HG03108 (cell line): ENCODE measurements at regions not wholly inside any gene's neighbourhood (a gene's known extent, or its start where the extent isn't known, plus 50 kb on each side); places are given as distances from the start of the nearest gene placed in this dataset.

Source experiments
- ATAC-seq: cut with Tn5 transposase; IDR thresholded peaks from one replicate; pipeline ENCODE4 v1.9.1; 2021; ENCODE audit warnings: moderate library complexity; ENCODE audit not compliant: unreplicated experiment

DNA sequence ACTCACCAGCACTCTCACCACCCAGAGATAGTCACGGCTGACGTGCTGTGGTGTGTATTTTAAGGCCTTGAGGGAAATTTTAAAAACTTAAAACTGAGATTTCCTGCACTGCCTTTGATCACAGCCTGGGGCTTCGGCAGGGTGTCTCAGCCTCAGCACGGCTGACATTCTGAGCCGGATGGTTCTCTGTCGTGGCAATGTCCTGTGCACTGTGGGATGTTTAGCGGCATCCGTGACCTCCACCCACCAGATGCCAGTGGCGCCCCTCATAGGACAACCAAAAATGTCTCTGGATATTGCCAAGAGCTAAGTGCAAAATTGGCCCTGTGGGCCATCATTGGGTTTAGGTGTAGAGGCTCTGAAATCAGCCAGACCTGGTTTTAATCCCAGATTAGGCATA is 142.2 kb upstream of the KCNG1 start:
- ATAC-seq, result no peak

DNA sequence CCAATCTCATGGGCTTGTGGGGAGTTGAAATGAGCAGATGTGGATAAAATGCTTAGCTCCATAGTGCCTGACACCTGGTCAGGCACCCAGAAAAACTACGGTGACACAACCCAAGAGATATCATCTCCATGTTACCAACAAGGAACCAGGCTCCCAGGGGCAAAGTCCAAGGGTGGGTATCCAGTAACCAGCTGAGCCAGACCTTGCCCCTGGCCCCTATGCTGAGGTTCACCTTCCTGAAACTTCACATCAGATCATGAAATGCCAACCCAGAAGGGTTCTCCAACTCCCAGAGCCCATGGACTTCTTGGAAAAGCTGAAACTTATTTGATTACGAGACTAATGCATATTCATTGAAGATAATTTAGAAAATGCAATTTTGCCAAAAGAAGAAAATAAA is 141.8 kb upstream of the KCNG1 start:
- ATAC-seq, result no peak

DNA sequence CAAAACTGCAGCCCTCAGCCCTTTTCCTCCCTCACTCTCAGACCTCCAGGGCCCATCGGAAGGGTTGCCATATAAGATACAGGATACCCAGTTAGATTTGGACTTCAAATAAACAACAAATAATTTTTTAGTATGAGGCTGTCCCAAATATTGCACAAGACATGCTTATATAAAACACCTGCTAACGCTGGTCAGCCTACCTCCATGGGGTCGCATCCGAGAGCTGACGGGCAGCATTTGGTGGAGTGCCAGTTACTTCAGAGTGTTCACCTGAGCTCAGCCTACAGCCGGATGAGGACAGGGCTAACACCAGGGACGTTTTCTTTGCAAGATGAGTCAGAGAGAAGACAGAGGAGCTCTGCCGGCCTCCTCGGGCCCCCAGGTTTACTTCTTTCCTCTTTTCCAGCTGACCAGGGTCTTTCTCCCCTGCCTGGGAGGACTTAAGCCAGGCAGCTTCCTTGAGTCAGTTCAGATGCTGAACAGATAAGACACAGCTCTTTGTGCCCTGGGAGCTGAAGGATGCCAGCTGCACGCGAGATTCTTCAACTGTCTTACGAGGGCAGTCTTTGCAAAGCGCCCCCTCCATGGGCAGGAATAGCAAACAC is 141.2 kb upstream of the KCNG1 start:
- no peak for ATAC-seq

DNA sequence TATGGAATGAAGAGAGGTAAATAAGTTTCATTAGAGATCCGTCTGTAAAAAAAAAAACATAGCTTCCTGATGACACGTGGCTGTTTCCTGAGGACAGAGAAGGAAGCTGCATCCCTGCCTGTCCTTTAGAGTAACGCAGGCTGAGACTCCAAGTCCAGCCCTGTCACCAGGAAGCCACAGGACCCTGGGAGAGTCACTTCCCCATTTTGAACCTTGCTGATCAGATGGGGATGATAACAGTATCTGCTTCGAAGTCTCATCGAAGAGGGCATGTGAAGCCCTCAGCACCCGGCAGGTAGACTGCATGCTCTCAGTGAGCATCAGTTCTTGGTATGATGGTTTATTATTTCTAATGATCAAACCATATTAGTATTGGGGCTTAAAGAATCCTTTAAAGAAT is 139.1 kb upstream of the KCNG1 start:
- no peak for ATAC-seq

DNA sequence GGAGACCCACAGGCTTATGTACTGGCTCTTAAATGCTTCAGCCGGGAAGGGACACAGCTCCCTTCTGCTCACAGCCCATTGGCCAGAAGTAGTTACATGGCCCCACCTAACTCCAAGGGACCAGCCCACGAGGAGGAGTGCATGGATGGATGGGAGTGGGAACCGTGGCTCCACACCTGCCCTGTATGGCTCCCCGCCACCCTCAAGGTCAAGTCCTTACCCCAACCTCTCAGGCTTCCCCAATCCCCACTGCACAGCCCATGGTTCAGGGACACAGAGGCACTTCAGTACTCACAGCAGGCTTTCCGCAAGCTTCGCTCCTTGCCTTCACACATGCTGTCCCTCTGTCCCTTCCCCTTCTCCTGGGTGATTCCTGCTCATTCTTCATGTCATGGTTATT is 137.9 kb upstream of the KCNG1 start:
- no peak for ATAC-seq

DNA sequence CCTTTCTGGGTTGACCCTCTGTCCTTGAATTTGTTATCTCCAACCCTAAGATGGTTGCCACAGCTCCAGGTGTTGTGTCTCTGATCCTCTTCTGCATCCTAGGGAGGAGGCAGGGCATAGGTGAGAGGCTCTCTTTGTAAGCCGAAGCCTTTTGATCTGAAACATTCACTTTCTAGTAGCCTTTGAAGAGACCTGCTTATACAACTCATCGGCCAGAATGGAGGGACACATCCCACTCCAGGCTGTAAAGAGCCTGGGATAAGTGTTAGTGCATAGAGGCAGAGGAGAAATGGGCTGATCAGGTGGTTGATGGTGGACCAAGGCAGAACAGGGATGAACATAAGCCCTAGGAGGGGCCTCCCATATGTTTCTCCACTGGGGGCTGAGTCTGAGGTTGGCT is 137.1 kb upstream of the KCNG1 start:
- ATAC-seq, result no peak

DNA sequence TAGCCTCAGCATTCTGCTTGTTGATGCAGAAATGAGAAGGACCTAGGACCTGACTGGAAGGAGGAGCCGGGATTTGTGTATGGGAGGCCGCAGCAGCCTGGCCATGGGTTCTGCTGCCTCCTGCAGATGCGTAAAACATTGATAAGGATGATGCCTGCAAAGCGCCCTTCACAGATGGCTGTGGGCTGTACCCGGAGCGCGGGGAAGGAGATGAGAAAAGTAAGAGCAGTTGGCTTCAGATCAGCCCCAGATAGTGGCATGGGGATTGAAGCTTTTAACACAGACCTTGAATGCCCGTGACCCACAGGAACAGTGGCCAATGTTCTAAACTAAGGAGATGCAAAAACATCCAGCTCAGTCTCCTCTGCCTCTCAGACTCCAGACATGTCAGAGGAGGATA is 136.4 kb upstream of the KCNG1 start:
- ATAC-seq, result no peak

DNA sequence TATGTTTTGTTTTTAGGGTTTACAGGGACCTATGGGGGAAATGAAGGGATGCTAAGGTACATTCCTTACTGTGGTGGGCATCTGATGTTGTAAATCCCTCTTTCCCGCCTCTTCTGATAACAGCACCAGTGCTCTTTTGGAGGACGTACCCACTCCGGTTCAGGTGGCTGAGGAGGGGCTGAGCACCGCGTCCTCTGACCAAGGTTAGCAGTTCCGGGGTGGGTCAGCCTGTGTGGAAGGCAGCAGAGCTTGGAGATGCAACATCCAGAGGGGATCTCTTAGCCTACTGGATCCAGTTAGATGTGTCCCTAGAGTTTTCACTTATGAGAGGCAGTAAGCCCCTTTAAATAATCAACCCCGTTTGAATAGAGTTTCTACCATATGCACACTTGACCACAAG is 135.3 kb upstream of the KCNG1 start:
- ATAC-seq, result no peak

DNA sequence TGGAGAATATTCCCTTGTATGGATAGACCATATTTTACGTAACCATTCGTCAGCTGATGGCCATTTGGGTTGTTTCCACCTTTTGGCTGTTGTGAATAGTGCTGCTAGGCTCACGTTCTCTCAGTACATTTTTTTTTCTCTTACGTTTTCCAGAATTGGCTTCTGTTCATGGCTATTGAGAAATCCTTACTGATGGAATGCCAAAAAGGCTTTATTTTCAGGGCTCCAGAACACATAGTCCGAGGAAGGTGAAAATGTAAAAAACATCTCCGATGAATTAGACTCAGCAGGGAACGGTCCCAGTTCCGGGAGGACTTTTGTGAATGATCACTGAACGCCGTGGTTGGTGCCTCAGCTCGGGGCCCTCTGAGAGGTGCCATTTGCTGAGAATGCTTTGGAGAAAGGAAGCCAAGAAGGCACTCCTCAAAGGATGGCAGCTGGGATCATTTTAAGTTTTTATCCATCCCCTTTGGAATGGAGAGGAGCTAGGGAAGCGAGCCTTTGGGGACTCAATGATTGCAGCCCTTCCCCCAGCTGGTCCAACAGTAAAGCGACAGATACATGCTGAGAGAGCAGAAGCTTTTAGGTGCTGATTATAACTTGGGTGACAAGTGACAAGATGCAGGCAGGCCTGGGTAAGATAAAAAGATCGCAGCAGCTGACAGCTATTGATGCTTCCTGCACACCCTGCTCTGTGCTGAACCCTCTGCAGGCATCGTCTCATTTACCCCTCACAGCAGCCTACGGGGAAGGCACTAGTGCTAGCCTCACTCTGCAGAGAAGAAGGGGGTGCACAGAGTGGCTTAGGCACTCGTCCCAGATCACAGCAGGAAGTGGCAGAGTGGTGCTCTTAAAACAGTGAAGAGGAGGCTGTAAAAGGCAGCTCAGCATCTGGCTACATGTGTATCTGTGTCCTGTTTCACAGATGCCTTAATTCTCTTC is 133.4 kb upstream of the KCNG1 start:
- no peak for ATAC-seq

DNA sequence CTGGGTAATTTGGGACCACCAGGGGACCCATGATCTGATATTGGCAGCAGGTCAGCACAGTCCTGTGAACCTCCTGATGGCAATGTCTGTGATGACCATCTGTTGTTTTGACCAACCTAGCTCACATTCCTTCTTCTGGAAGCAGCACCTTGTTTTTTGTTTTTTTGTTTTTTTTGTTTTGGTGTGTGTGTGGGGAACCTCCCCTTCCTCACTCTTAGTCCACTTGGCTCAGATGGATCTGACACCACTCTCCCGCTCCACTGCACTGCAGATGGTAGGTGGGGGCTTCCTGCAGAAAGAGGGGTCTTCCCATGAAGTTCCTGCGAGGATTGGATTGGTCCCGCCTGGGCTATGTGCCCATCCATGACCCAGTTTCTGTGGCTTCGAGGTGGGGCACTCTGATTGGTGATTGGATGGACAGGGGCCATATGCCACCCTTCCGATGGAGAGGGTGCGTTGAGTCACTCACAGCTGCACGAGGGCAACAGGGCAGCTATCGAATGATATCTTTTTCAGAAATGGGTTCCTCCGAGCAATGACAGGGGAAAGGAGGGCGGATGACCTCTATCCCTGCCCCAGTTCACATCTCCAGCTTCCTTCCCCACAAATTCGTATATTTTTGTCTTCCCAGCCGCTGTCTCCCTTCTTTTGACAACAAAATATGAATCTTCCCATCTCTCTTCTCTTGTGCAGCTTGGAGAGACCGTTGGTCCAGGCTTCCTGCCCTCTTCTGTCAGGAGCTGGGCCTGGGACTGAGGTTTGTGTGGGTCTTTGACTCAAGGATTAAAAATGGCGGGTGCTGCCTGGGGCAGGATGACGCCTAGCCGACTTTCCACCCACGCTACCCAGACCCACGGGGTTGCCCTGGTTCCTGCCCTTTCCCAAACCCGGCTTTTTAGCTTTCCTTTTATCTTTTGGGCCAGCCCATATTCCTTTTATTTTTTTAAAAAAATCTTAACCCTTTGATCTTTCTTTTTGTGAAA is 132.1 kb upstream of the KCNG1 start:
- no peak for ATAC-seq

DNA sequence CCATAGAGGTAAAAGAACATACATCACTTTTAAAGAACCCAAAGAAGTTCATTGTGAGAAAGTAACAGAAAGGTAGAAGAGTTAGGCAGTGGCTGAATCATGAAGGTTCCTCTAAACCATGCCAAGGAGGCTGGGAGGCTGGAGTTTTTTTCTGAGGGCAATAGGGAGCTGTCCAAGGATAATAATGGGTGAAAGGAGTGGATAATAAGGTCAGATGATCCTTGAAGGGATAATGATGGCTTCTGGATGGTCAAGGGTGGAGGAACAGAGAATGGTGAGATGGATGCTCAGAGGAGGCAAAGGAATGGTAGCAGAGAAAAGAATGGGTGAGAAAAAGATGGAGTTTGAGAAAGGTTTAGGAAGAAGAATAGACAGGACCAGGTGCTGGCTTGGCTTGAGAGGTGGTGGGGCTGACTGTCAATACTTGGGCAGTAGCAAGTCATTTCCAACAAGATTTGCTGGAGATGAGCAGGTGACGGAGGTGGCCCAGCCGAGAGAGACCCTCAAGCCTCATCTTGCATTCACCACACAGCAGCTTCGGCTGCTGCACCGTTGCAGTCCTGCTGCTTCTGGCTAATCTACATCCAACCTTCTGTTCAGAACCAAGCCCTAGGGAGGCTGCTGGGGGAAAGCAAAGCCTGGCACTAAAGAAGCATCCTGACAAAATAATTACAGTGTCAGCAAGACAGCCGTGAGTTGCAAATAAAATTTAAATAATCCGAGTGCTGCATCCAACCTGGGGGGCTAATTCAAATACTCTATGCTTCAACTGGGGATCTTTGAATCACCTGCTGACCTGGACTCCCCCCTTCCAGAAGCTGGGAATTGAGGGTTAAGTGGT is 131.2 kb upstream of the KCNG1 start:
- ATAC-seq, result no peak

DNA sequence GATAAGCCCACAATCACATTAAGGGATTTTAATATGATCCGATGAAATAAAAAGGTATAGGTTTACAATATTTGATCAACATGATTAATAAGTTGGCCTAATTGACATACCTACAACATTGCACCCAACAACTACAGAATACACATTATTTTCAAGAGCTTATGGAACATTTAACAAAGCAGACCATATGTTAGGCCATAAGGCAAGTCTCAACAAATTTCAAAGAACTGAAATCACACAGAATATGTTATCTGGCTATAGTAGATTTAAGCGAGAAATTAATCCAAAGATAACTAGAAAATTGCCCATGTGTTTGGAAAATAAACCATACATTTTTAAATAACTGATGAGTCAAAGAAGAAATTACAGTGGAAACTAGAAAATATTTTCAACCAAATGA is 126.0 kb upstream of the KCNG1 start:
- no peak for ATAC-seq

DNA sequence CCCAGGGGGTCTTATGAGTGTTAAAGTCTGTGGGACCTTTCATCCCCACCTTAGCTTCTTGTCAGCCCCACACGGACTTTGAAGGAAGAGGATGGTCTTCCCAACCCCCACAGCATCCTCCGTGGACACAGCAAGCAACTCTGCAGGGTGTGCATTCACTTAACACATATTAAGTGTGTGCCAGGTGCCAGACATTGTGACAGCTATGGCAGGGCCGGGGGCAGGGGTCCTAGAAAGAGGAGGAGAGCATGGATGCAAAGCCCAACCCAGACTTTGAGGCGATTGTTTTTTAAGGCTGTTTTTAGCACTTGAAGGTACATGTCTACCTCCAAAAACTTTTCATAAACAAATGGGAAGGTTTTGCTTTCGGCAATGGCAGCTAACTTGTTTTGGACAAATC is 121.6 kb upstream of the KCNG1 start:
- ATAC-seq, result no peak

DNA sequence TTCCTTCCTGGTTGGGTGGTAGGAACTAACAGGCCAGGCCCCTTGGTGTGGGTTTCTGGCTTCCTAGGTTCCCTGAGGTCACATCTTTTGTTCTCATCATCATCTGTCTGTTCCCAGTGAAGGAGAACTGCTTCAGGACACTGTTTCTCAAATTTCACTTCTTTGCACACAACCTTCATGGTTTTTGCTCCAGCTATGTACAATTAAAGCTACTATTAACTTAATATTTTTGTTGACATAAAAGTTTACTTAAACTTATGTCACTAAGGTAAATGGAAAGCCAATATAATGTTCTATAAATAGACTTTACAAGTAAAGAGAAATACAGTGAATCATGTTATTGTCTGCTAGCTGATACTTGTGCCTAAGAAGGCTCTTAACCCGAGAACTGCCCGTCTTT is 120.7 kb upstream of the KCNG1 start:
- ATAC-seq, result no peak

DNA sequence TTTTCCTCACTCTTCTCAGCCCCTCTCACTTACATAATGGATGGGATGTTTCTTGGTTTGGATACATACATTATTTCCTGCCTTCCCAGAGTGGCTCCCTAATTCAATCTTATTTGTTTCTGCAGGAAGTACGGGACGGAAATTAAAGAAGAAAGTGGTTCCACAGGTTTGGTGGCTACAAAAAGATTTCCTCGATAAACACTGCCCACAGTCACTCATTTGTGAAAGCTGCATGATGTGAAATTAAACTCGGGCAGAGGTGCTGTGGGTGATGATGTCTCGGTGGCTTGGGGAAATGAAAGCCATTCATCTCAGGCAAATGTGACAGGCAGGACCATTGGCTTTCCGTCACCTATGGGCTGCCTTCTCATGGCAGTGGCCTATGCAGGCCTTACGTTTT is 119.5 kb upstream of the KCNG1 start:
- no peak for ATAC-seq

DNA sequence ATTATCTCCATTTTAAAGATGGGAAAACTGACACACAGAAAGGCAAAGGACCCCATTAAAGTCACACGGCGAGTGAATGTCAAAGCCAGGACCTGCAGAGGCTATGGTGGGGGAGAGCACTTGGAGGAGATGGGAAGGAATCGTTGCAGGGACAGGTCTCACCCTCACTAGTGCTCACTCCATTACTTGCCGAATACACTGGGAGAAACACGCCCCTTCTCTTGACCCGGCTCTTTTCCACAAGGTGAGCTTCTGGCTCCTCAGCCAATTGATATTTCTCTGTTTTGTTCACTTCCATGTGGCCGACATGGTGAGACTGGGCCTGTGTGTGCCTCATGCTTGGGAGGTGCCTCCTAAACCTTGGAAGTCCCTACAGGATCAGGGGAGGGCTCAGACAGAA is 117.8 kb upstream of the KCNG1 start:
- ATAC-seq, result no peak

DNA sequence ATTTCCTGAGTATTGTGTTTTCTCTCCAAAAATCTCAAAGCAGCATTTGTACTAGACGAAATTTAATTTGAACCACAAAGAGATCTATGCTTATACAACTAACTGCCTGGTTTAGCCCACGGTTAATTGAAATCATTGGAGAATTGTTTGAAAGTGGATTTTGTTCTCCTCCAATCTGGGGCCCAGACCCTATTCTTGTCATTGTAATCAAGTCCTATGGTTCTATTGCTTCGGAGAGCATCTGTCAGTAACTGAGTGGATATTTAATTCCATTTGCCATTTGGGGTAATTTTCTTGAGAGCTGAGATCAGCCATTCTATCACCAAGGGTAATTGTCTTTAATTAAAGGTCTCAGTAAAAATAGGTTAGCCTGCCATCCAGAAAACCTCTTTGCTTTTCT is 117.0 kb upstream of the KCNG1 start:
- no peak for ATAC-seq

DNA sequence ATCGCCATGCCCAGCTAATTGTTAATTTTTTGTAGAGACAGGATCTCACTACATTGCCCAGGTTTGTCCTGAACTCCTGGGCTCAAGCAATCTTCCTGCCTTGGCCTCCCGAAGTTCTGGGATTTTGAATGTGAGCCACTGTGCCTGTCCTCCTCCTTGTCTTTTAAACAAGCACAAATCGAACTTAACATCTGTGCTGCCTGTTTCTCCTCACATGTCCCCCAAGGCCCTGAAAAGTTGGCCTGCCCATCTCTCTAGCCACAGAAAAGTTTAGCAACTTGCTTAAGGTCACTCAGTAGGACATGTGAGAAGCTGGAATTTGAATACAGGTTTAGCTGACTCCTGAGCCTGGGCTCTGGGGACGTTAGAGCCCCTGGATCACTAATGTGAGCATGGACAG is 115.7 kb upstream of the KCNG1 start:
- ATAC-seq, result no peak

DNA sequence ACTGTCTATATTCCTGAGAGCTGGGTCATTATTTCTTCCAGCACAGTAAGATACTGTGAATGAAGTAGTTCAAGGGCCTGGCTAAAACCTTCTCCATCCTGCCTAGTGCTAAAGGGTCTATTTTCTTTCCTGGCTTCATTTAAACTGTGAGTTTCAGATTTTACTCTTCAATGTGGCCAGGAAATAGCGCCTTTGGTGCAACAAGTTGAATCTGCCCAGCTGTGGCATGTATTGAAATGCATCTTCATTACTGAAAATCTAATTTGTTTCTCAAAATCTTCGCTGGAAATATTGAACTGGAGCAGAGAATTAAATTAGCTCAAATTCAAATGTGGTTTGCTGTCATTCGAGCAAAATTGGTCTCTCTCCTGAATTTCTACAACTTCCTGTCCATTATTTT is 114.6 kb upstream of the KCNG1 start:
- ATAC-seq, result no peak

DNA sequence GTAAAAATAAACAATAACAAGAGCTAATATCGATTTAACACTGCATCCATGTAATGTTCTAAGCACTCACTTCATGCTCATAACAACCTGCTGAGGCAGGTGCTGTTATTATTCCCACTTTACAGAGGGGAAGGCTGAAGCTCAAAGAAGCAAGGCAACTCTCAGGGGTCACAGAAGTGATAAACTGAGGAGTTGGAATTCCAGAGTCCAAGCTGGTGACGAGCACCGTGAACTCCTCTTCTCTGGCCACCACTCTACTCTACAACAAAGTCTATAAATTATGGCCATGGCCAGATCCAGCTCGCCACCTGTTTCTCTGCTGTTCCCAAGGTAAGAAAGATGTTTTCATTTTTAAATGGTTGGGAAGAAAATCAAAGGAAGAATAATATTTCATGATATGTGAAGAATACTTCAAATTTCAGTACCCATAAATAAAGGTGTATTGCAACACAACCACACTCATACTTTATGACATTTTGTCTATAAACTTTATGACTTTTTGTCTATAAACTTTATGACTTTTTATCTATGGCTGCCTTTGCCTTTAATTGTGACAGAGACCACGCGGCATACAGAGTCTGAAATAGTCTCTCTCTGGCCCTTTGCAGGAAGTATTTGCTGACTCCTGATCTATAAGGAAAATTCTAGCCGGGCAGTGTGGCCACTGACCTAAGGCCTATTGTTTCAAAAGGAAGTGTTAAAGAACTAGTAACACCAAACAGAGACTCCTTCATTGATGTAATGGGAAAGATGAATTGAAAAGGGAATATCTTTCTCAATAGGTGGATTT is 113.2 kb upstream of the KCNG1 start:
- no peak for ATAC-seq
